ENCODE measurements at regions not wholly inside any gene's neighbourhood (a gene's known extent, or its start where the extent isn't known, plus 50 kb on each side); places are given as distances from the start of the nearest gene placed in this dataset.
A peak's percentile ranks its signal among the peaks of the same experiment; 100 is the strongest.

- H3K27me3 ChIP-seq (ENCODE audit: insufficient read depth), result no peaks in the 10 kb centered on the region
- no peaks in the 10 kb centered on the region for H3K79me2 ChIP-seq (ENCODE audit: insufficient read depth)
- H4K20me1 ChIP-seq (ENCODE audit: insufficient read depth), result no peaks in the 10 kb centered on the region
- no peaks in the 10 kb centered on the region for H3K9me3 ChIP-seq
- peaks cover 0 to 37% of the 10 kb centered on the region in 2 experiments; a peak in 2 of 4 replicates for H3K4me1 ChIP-seq (ENCODE audit: control insufficient read depth in 1 of 2, insufficient read depth in 2 of 2, low read depth in 1 of 2, low read length in 1 of 2)
- H3K4me2 ChIP-seq, result no peak overlapping the region
- no peaks in the 10 kb centered on the region for H3K36me3 ChIP-seq (replicated peaks in 1 of 2; ENCODE audit: control insufficient read depth in 1 of 2, insufficient read depth in 2 of 2, low read length in 1 of 2)
- DNase-seq, result peak; percentile 11
- H3K27ac ChIP-seq (ENCODE audit: low read depth in 2 of 2, low read length in 1 of 2), result peak overlapping the region in 1 of 2 experiments; percentile 94; a peak in 2 of 4 replicates
- H2AFZ ChIP-seq (ENCODE audit: low read depth), result no peak overlapping the region
- TF ChIP-seq EP300 (IDR thresholded peaks at IDR 0.05; ENCODE audit: borderline replicate concordance in 1 of 2, low read depth in 1 of 2, low read length in 1 of 2), result peak in 1 of 2 experiments; percentile 49; a peak in 1 of 4 replicates
- peak; percentile 10; the same call in 1 of the 2 replicates for TF ChIP-seq TCF12 (IDR thresholded peaks at IDR 0.05)
- TF ChIP-seq GATA2 (CRISPR knock-in tag; IDR thresholded peaks at IDR 0.05), result 0 out of 2 replicates have a peak, but pooled peaks have one; percentile 17
- TF ChIP-seq POLR2AphosphoS5 (IDR thresholded peaks at IDR 0.05; ENCODE audit: low read depth, low read length), result no peak
- peak; percentile 5; the same call in 1 of the 2 replicates for TF ChIP-seq RCOR1 (IDR thresholded peaks at IDR 0.05; ENCODE audit: low read length)
- TF ChIP-seq MXI1 (IDR thresholded peaks at IDR 0.05; ENCODE audit: low read depth, low read length), result 0 out of 2 replicates have a peak, but pooled peaks have one; percentile 28
- TF ChIP-seq TEAD4 (IDR thresholded peaks at IDR 0.05; ENCODE audit: borderline replicate concordance, insufficient read depth), result no peak
- no peak overlapping the region for H3K4me3 ChIP-seq (ENCODE audit: low read depth in 2 of 2, low read length in 1 of 2)
- CTCF ChIA-PET, result interaction anchor here (0.8 to 1.7 kb wide), 11 partner anchors 11 to 277 kb away, joined by 3 to 7 read pairs (median 4); partner anchors contain the start of gene GALNT4
- H3K9me2 ChIP-seq, result no peaks in the 10 kb centered on the region
- WGBS (ENCODE audit: low lambda C conversion rate), result 61% methylated on average over 2 of the region's 2 CpGs
- H3F3A ChIP-seq (replicated peaks; ENCODE audit: insufficient read depth), result no peaks in the 10 kb centered on the region
- no peak overlapping the region for H3K9ac ChIP-seq
- POLR2A ChIA-PET, result interaction anchor here (0.9 to 2.0 kb wide), 5 partner anchors 29 to 104 kb away, joined by 3 to 15 read pairs (median 3); partner anchors contain the start of gene DUSP6
Measured at GRCh38 chr12:89247967-89248366, 104.3 kb downstream of the DUSP6 start.

- Histone ChIP-seq H2AFZ (ENCODE audit: low read depth) (no peak overlapping the region), H4K20me1 (ENCODE audit: insufficient read depth) (no peaks in the 10 kb centered on the region), H3K9ac (no peak overlapping the region), H3K27me3 (ENCODE audit: insufficient read depth) (no peaks in the 10 kb centered on the region), H3K9me2 (no peaks in the 10 kb centered on the region), H3K4me3 (ENCODE audit: low read depth in 2 of 2, low read length in 1 of 2) (no peak overlapping the region), H3K4me2 (no peak overlapping the region), H3K9me3 (no peaks in the 10 kb centered on the region), H3K36me3 (replicated peaks in 1 of 2; ENCODE audit: control insufficient read depth in 1 of 2, insufficient read depth in 2 of 2, low read length in 1 of 2) (no peaks in the 10 kb centered on the region), H3K4me1 (ENCODE audit: control insufficient read depth in 1 of 2, insufficient read depth in 2 of 2, low read depth in 1 of 2, low read length in 1 of 2) (peaks cover 0 to 34% of the 10 kb centered on the region in 2 experiments; a peak in 2 of 4 replicates), H3K27ac (ENCODE audit: low read depth in 2 of 2, low read length in 1 of 2) (peak overlapping the region in 1 of 2 experiments; percentile 94; a peak in 2 of 4 replicates), H3F3A (replicated peaks; ENCODE audit: insufficient read depth) (no peaks in the 10 kb centered on the region), H3K79me2 (ENCODE audit: insufficient read depth) (no peaks in the 10 kb centered on the region)
- WGBS (ENCODE audit: low lambda C conversion rate), result 51% methylated on average over 2 of the region's 2 CpGs
- peak; percentile 22 for DNase-seq
- TF ChIP-seq FOXM1 (IDR thresholded peaks at IDR 0.05; ENCODE audit: low read depth) (no peak), MXI1 (IDR thresholded peaks at IDR 0.05; ENCODE audit: low read depth, low read length) (0 out of 2 replicates have a peak, but pooled peaks have one; percentile 13), EP300 (IDR thresholded peaks at IDR 0.05; ENCODE audit: borderline replicate concordance in 1 of 2, low read depth in 1 of 2, low read length in 1 of 2) (peak in 1 of 2 experiments; percentile 85; a peak in 1 of 4 replicates), RAD21 (IDR thresholded peaks at IDR 0.05; ENCODE audit: low read length) (peak; percentile 19; the same call in 1 of the 2 replicates), FOXJ3 (CRISPR knock-in tag; IDR thresholded peaks at IDR 0.05) (0 out of 2 replicates have a peak, but pooled peaks have one; percentile 37)
- ChIA-PET POLR2A (interaction anchor here (0.9 to 2.0 kb wide), 5 partner anchors 29 to 104 kb away, joined by 3 to 15 read pairs (median 3); partner anchors contain the start of gene DUSP6), CTCF (interaction anchor here (0.8 to 1.7 kb wide), 9 partner anchors 11 to 277 kb away, joined by 3 to 7 read pairs (median 4); partner anchors contain the start of gene GALNT4)
Measured at GRCh38 chr12:89247541-89247942, 104.8 kb downstream of the DUSP6 start.

- no peak for DNase-seq
- CTCF ChIA-PET, result interaction anchor here (0.7 to 1.1 kb wide), 3 partner anchors 11 to 1103 kb away, joined by 3 to 4 read pairs (median 3); partner anchors contain the start of genes CEP290 and TMTC3
- Histone ChIP-seq H4K20me1 (ENCODE audit: insufficient read depth) (no peaks in the 10 kb centered on the region), H2AFZ (ENCODE audit: low read depth) (no peak overlapping the region), H3F3A (replicated peaks; ENCODE audit: insufficient read depth) (no peaks in the 10 kb centered on the region), H3K36me3 (replicated peaks in 1 of 2; ENCODE audit: control insufficient read depth in 1 of 2, insufficient read depth in 2 of 2, low read length in 1 of 2) (no peaks in the 10 kb centered on the region), H3K79me2 (ENCODE audit: insufficient read depth) (no peaks in the 10 kb centered on the region), H3K9me3 (0 out of 2 replicates have a peak, but pooled peaks cover 4% of the 10 kb centered on the region), H3K27ac (ENCODE audit: low read depth in 2 of 2, low read length in 1 of 2) (no peak overlapping the region), H3K4me1 (ENCODE audit: control insufficient read depth in 1 of 2, insufficient read depth in 2 of 2, low read depth in 1 of 2, low read length in 1 of 2) (peaks cover 0 to 16% of the 10 kb centered on the region in 2 experiments; a peak in 2 of 4 replicates), H3K9me2 (no peaks in the 10 kb centered on the region), H3K4me3 (ENCODE audit: low read depth in 2 of 2, low read length in 1 of 2) (no peak overlapping the region), H3K9ac (no peak overlapping the region), H3K4me2 (no peak overlapping the region), H3K27me3 (ENCODE audit: insufficient read depth) (no peaks in the 10 kb centered on the region)
- 81% methylated on average over 5 of the region's 5 CpGs for WGBS (ENCODE audit: low lambda C conversion rate)
- POLR2A ChIA-PET, result no interaction called here
- TF ChIP-seq, protein P1, sequence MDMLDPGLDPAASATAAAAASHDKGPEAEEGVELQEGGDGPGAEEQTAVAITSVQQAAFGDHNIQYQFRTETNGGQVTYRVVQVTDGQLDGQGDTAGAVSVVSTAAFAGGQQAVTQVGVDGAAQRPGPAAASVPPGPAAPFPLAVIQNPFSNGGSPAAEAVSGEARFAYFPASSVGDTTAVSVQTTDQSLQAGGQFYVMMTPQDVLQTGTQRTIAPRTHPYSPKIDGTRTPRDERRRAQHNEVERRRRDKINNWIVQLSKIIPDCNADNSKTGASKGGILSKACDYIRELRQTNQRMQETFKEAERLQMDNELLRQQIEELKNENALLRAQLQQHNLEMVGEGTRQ (IDR thresholded peaks at IDR 0.05; ENCODE audit: borderline replicate concordance, low read depth, low read length), result no peak
- TF ChIP-seq, protein P2, sequence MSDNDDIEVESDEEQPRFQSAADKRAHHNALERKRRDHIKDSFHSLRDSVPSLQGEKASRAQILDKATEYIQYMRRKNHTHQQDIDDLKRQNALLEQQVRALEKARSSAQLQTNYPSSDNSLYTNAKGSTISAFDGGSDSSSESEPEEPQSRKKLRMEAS (IDR thresholded peaks at IDR 0.05; ENCODE audit: low read depth), result no peak
- TF ChIP-seq ZBTB33 (IDR thresholded peaks at IDR 0.05; ENCODE audit: borderline replicate concordance, low read depth) (no peak), YY1 (IDR thresholded peaks at IDR 0.05; ENCODE audit: low read depth) (no peak), TAF1 (IDR thresholded peaks at IDR 0.05; ENCODE audit: borderline replicate concordance, low read depth, low read length) (no peak), FOXM1 (IDR thresholded peaks at IDR 0.05; ENCODE audit: low read depth) (no peak), NRF1 (IDR thresholded peaks at IDR 0.05; ENCODE audit: low read depth, low read length) (no peak), FOXJ3 (CRISPR knock-in tag; IDR thresholded peaks at IDR 0.05) (no peak), CHD2 (IDR thresholded peaks at IDR 0.05; ENCODE audit: low read length, partially characterized antibody) (no peak), POLR2AphosphoS5 (IDR thresholded peaks at IDR 0.05; ENCODE audit: low read depth, low read length) (no peak)
Measured at GRCh38 chr12:89245090-89245489, 107.2 kb downstream of the DUSP6 start.
